Activated T-helper 17 cell treated with anti-CD3 and anti-CD28 coated beads, Interleukin-2, amount 50 U/mL, for 72 hours (primary cell): ENCODE measurements at regions not wholly inside any gene's neighbourhood (a gene's known extent, or its start where the extent isn't known, plus 50 kb on each side); places are given as distances from the start of the nearest gene placed in this dataset.
"Not testable (repeated sequence)": the region's sequence is repeated elsewhere in the genome, so short reads cannot be mapped to it uniquely, and the experiment has no call there.

Experiments used
- ATAC-seq: fragments of 150-1000 bp; cut with Tn5 transposase; replicated peaks from 2 replicates; pipeline ENCODE4 v1.10.0; 2021; ENCODE audit warnings: mild to moderate bottlenecking, moderate library complexity
- H3K27ac Mint-ChIP-seq: one replicate; pipeline ENCODE4 v1.8.0; 2022; ENCODE audit warnings: mixed read lengths
- H3K27me3 Mint-ChIP-seq: one replicate; pipeline ENCODE4 v1.8.0; 2022; ENCODE audit warnings: mixed read lengths
- H3K36me3 Mint-ChIP-seq: one replicate; pipeline ENCODE4 v1.8.0; 2022; ENCODE audit warnings: low read depth, mild to moderate bottlenecking, mixed read lengths
- H3K4me1 Mint-ChIP-seq: one replicate; pipeline ENCODE4 v1.8.0; 2022; ENCODE audit warnings: mixed read lengths
- H3K4me3 Mint-ChIP-seq: one replicate; pipeline ENCODE4 v1.8.0; 2022; ENCODE audit warnings: mild to moderate bottlenecking, mixed read lengths
- H3K9me3 Mint-ChIP-seq: one replicate; pipeline ENCODE4 v1.8.0; 2022; ENCODE audit warnings: mixed read lengths

DNA sequence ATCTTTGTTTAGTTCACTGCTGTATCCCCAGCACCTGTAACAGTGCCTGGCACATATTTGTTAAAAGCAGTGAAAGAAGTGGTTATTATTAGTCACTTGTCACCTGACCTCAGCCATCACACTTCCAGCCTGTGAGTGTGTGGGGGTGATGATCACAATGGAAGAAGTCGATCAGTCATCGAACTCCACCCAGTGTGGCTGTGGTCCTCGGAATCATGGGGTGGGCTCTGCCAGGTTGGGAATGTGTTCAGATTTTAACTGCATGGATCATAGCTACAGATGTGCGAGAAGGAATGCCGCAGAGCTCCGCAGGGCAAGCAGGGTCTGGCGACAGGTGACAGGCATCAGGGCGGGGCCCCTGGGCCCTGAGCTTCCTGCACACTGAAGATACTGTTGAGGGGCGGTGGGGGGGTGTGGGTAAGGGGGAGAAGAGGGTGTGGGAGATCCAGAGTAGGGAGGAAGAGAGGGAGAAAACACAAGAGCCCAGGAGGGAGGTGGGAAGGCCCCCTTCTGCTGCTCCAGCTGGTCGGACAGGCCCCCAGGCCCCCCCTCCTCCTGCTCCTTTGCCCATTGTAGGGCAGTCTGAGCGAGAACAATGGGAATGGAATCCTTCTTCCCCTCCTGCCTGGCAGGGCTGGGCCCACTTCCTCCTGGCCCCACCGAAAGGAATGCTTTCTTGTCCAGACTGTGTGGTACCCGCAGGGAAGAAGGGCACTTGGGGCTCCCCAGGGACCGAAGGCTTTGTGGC, 89.6 kb downstream of the SPRY4 start:
- Mint-ChIP-seq H3K27ac (peak overlapping the region; percentile 51), H3K4me3 (no peak overlapping the region), H3K36me3 (no peaks in the 10 kb centered on the region), H3K9me3 (no peaks in the 10 kb centered on the region), H3K27me3 (peaks cover 3% of the 10 kb centered on the region), H3K4me1 (peaks cover 6% of the 10 kb centered on the region)
- ATAC-seq, result peak; percentile 88

DNA sequence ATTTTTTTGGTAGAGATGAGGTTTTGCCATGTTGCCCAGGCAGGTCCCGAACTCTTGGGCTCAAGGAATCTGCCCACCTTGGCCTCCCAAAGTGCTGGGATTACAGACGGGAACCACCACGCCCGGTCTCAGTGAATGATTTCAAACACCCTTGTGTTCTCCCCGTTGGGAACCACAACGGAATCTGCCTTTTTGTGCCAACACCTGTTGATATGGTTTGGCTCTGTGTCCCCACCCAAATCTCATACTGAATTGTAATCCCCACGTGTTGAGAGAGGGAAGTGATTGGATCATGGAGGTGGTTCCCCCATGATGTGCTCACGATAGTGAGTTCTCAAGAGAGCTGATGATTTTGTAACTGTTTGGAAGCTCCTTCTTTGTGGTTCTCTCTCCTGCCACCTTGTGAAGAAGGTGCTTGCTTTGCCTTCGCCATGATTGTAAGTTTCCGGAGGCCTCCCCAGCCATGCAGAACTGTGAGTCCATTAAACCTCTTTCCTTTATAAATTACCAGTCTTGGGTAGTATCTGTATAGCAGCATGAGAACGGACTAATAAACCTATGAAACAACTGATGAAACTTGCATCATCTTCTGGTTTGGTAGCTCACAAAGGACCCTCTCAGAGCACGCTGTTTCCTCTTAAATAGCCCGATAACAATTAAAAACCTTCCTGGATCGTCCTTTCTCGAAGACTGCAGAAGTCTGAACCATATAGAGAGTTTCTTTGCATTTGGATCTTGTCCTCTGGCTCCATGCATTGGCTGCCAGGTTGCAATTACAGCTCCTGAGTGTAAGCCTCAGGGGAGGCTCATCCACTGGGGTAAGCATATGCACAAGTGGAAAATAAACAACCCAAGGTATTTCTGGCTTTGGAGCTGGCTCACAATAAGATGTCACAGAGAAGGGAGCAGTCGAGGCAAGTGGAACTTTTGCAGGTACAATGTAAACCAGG, 91.5 kb downstream of the SPRY4 start:
- Mint-ChIP-seq H3K27me3 (peaks cover 3% of the 10 kb centered on the region), H3K36me3 (no peaks in the 10 kb centered on the region), H3K9me3 (no peaks in the 10 kb centered on the region), H3K4me1 (peaks cover 6% of the 10 kb centered on the region), H3K27ac (no peak overlapping the region), H3K4me3 (no peak overlapping the region)
- no peak for ATAC-seq

DNA sequence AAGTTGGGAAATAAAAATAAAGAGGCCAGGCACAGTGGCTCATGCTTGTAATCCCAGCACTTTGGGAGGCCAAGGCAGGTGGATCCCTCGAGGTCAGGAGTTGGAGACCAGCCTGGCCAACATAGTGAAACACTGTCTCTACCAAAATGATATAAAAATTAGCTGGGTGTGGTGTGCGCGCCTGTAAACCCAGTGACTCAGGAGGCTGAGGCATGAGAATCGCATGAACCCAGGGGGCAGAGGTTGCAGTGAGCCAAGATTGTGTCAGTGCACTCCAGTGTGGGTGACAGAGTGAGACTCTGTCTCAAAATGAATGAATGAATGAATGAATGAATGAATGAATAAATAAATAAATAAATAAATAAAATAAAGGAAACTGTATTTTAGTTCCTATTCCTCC, 93.9 kb downstream of the SPRY4 start:
- not testable (repeated sequence) for H3K4me1 Mint-ChIP-seq, H3K27ac Mint-ChIP-seq, H3K9me3 Mint-ChIP-seq, H3K27me3 Mint-ChIP-seq, H3K36me3 Mint-ChIP-seq, ATAC-seq, H3K4me3 Mint-ChIP-seq

DNA sequence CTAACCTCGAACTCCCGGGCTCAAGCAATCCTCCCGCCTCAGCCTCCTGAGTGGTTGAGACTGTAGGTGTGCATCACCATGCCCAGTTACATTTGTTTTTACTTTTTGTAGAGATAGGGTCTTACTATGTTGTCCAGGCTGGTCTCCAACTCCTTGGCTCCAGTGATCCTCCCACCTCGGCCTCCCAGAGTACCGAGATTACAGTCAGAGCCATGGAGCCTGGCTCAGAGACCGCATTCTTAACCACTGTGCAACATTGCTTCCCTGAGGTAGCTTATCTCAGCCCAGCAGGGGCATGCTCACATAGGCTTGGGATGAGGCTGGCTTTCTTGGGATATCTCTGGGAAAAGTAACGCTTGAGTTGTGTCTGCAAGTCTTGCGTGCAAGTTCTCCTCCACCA, 99.7 kb downstream of the SPRY4 start:
- no peak for ATAC-seq
- no peak overlapping the region for H3K27ac Mint-ChIP-seq

DNA sequence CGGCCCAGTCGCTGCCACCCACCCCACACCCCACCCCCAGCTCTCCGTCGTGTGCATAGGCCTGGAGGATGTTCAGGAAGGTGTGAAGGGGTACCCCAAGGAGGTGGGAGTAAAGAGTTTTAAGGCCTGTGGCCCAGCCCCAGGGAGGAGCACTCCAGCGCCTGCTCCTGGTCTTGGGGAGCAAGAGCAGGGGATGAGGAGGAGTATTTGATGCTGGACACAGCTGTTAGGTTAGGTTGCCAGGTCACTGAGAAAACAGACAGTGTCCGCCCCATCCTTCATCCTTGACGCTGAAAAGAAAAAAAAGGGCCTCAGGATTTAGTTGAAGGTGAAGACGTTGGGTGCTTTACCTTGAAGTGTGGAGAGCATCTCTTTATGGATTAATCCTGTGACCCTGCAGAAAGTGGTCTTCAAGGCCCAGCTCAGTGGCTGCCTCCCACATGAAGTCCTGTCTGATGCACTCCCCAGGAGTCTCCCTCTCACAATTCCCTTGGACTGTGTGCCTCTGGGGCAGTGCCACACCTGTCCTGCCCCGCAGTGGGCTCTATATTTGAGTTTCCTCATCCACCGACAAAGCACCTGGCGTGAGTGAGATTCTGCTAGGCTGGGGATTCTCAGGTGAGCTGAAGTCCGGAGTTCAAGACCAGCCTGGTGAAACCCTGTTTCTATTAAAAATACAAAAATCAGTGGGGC, 101.8 kb downstream of the SPRY4 start:
- no peak for ATAC-seq
- H3K4me1 Mint-ChIP-seq, result peaks cover 13% of the 10 kb centered on the region

More for the DNA sequence above, 99.7 kb downstream of the SPRY4 start:
- no peaks in the 10 kb centered on the region for H3K9me3 Mint-ChIP-seq
- peaks cover 13% of the 10 kb centered on the region for H3K4me1 Mint-ChIP-seq
- no peaks in the 10 kb centered on the region for H3K36me3 Mint-ChIP-seq
- H3K27me3 Mint-ChIP-seq, result no peaks in the 10 kb centered on the region
- no peak overlapping the region for H3K4me3 Mint-ChIP-seq

DNA sequence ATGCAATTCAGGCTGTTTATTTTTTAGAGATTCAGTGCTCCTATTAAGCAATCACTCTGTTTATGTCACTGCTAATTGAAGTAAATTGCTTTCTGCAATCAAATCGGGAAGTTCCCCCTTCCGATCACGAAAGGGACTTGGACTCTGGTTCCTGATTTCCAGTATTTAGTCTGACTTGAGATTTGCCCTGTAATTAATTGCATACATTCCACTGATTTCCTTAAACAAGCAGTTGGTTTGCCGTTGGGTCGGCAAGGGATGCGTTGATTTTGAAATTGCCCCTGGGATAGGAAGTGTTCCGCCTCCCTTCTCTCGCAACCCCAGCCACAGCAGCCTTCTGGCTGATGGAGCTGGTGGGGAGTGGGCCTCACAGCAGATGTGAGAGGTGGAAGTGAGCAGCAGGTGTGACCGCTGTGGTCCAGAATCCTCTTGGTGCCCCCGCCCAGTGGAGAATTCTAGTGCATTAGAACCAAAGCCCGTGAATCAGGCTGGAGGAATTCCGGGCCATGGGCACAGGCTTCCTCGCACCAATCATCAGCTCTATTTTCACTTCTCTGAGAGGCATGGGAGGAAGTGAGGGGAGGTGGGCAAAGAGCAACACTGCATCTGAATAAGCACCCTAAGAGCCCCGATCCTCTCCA, 102.5 kb downstream of the SPRY4 start:
- no peaks in the 10 kb centered on the region for H3K27me3 Mint-ChIP-seq
- no peaks in the 10 kb centered on the region for H3K9me3 Mint-ChIP-seq
- H3K27ac Mint-ChIP-seq, result no peak overlapping the region
- peaks cover 13% of the 10 kb centered on the region for H3K4me1 Mint-ChIP-seq
- H3K36me3 Mint-ChIP-seq, result no peaks in the 10 kb centered on the region
- no peak for ATAC-seq
- no peak overlapping the region for H3K4me3 Mint-ChIP-seq

More for the DNA sequence above, 101.8 kb downstream of the SPRY4 start:
- H3K36me3 Mint-ChIP-seq, result no peaks in the 10 kb centered on the region
- H3K9me3 Mint-ChIP-seq, result no peaks in the 10 kb centered on the region
- H3K27ac Mint-ChIP-seq, result peak overlapping the region; percentile 30
- no peaks in the 10 kb centered on the region for H3K27me3 Mint-ChIP-seq
- H3K4me3 Mint-ChIP-seq, result no peak overlapping the region

DNA sequence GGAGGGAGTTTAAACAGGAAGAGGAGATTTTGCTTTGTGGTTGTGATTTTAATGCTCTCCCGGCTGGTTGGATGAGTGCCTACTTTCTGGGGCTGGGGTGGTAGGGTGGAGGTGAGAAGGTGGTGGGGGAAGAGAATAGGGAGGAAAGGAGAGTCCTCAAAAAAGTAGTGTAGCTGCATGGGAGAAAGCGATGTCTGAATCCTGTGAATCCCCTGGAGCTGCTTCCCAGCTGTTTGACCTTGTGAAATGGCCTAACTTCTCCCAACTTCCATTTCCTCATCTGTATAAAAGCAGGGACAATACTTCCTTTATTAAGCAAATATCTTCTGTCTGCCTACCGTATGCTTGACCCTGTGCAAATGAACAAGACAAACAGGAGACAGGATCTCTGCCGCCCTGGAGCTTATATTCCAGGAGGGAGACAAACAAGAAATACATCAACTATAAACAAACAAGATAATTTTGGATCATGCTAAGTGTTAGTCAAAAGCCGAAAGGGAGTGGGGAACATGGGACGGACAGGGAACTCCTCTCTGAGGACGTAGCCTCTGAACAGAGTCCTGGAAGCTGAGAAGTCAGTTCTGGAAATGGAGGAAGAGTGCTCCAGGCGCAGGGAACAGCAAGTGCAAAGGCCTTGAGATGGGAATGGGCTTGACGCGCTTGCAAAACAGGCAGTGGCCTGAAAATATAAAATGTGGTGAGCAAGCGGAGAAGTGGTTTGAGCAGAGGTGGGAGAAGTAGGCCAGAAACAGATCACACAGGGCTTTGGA, 103.5 kb downstream of the SPRY4 start:
- no peaks in the 10 kb centered on the region for H3K9me3 Mint-ChIP-seq
- H3K36me3 Mint-ChIP-seq, result no peaks in the 10 kb centered on the region
- no peak for ATAC-seq
- peaks cover 13% of the 10 kb centered on the region for H3K4me1 Mint-ChIP-seq
- no peak overlapping the region for H3K27ac Mint-ChIP-seq
- H3K4me3 Mint-ChIP-seq, result no peak overlapping the region
- H3K27me3 Mint-ChIP-seq, result no peaks in the 10 kb centered on the region

DNA sequence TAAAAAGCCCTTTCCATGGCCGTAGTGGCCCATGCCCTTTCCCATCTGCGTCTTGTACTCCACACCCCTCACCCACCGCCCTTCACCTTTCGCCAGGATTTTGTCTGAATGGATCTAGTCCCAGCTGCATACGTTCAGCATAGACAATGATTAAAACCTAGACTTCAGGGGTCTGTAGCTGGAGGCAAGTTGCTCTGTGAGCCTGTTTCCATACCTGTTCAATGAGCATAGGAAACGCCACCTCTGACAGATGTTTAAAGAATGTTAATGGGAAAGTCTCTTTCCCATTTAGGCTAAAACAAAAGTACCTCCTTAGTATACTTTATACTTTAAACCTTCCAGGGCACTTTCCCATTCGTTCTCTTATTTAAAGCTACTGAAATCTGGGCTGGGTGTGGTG, 105.7 kb downstream of the SPRY4 start:
- Mint-ChIP-seq H3K4me3 (no peak overlapping the region), H3K27me3 (no peaks in the 10 kb centered on the region), H3K36me3 (no peaks in the 10 kb centered on the region), H3K4me1 (peaks cover 13% of the 10 kb centered on the region), H3K9me3 (no peaks in the 10 kb centered on the region), H3K27ac (no peak overlapping the region)
- no peak for ATAC-seq

DNA sequence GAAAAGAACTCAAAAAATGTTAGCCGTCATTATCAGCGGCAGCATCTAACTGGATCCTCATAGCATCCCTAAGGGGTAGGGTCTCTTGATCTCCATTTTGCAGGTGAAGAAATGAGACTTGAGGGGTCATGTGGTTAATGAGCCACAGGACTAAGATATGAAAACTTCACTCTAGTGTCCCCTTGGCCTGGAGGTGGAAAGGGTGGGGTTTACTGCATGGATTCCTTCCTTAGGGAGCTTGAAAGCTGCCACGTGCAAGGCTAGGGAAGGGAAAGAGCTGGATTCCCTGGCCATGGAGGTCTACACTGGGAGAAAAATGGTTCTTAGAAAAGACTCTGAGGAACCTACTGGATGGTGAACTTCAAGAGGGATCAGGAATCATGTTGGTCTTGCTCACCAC, 107.9 kb downstream of the SPRY4 start:
- peaks cover 8% of the 10 kb centered on the region for H3K4me1 Mint-ChIP-seq
- no peaks in the 10 kb centered on the region for H3K36me3 Mint-ChIP-seq
- no peak overlapping the region for H3K4me3 Mint-ChIP-seq
- H3K27ac Mint-ChIP-seq, result no peak overlapping the region
- no peak for ATAC-seq
- H3K9me3 Mint-ChIP-seq, result no peaks in the 10 kb centered on the region
- H3K27me3 Mint-ChIP-seq, result no peaks in the 10 kb centered on the region

DNA sequence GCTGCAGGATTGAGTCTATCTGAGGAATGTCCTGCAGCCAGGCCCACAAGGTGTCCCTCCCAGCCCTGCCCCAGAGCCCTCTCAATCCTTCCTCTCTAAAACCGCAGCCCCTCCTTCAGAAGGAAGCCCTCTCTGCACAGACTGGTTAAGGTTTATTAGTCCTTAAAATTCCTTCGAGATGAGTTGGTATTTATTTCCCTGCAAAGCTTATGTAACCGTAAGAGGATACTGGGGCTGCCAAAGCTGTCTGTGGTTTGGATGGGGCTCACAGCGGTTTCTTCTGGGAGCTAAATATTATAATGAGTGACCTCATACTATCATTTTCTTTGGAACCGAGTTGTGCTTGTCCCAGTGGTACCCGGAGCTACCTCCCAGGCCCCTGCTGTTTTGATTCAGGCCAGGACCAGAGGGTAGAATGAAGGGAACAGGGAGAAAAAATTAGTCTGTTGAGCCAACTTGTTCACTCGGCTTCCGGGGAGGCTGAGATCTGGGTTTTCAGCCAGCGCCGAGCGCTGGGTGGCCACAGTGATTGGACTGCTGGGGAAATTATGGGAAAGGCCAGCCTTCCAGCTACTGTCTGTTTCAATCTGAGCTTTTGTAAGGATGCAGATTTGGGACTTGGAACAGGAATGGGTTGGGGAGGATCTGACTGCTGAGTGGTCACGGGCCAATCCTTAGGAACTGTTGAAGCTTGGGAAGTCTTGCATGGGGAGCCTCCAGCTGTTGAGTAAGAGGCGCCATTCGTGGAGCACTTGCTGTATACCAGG, 107.5 kb downstream of the NDFIP1 start:
- no peak for ATAC-seq
- Mint-ChIP-seq H3K4me1 (peaks cover 6% of the 10 kb centered on the region), H3K27me3 (no peaks in the 10 kb centered on the region), H3K36me3 (no peaks in the 10 kb centered on the region), H3K27ac (no peak overlapping the region), H3K4me3 (no peak overlapping the region), H3K9me3 (no peaks in the 10 kb centered on the region)

DNA sequence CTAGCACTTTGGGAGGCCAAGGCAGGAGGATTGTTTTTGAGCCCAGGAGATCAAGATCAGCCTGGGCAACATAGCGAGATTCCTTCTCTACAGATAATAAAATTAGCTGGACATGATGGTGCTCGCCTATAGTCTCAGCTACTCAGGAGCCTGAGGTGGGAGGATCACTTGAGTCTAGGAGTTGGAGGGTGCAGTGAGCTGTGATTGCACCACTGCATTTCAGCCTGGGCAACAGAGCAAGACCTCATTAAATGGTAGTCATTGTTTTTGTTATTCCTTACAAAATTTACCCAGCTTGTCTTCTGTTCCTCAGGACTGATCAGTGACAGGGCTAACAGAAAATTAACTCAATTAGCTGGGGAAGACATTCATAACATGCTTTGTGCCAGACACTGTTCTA, 104.5 kb downstream of the NDFIP1 start:
- Mint-ChIP-seq H3K4me1 (no peaks in the 10 kb centered on the region), H3K27ac (no peak overlapping the region), H3K27me3 (no peaks in the 10 kb centered on the region), H3K36me3 (no peaks in the 10 kb centered on the region), H3K4me3 (no peak overlapping the region), H3K9me3 (no peaks in the 10 kb centered on the region)
- ATAC-seq, result no peak

DNA sequence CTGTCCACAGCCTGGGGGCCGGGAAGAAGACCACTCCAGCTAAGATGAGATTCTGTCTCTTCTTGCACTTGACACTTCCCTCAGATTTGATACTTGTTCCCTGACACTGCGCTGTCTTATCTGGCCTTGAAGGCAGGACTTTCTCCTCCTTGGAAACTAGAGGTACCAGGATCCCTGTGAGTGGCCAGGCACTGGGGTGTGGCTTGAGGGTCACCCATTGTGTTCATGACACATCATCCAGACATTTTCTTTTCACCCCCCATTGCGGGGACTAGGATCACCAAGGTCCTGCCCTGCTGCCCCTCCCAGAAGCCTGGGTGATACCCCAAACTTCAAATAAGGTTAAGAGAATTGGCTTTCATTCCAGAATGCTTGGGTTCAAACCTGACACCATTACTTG, 103.3 kb downstream of the NDFIP1 start:
- Mint-ChIP-seq H3K9me3 (no peaks in the 10 kb centered on the region), H3K4me1 (no peaks in the 10 kb centered on the region), H3K4me3 (no peak overlapping the region), H3K27me3 (no peaks in the 10 kb centered on the region), H3K36me3 (no peaks in the 10 kb centered on the region), H3K27ac (no peak overlapping the region)
- no peak for ATAC-seq

DNA sequence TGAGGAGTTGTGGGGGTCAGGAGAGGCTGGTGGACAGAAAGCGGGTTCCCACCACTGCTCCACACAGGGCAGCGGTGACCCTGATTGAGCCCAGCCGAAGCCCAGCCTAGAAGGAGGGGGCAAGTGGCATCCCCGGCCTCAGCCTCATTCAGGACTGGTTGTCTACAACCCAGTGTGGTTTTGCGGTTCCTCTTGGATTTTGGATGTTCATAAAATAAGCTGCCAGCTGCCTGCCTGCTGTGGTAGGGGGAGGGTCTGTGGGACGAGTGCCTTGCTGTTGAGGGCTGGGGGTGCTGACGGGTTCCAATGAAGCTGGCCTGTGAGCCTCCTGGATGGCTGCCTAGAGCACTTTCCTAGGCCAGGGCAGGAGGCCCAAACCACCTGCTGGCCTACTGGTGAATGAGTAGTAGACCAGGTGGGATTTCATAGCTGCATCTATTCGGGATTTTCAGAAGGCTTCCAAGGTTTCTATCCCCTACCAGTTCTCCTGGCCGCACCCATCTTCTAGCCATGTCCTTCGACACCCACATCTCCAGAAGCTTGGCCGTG, 102.4 kb downstream of the NDFIP1 start:
- H3K9me3 Mint-ChIP-seq, result no peaks in the 10 kb centered on the region
- H3K27ac Mint-ChIP-seq, result no peak overlapping the region
- no peaks in the 10 kb centered on the region for H3K36me3 Mint-ChIP-seq
- H3K27me3 Mint-ChIP-seq, result no peaks in the 10 kb centered on the region
- H3K4me1 Mint-ChIP-seq, result no peaks in the 10 kb centered on the region
- ATAC-seq, result no peak
- no peak overlapping the region for H3K4me3 Mint-ChIP-seq
